ENCODE measurements at regions not wholly inside any gene's neighbourhood (a gene's known extent, or its start where the extent isn't known, plus 50 kb on each side); places are given as distances from the start of the nearest gene placed in this dataset.

DNA sequence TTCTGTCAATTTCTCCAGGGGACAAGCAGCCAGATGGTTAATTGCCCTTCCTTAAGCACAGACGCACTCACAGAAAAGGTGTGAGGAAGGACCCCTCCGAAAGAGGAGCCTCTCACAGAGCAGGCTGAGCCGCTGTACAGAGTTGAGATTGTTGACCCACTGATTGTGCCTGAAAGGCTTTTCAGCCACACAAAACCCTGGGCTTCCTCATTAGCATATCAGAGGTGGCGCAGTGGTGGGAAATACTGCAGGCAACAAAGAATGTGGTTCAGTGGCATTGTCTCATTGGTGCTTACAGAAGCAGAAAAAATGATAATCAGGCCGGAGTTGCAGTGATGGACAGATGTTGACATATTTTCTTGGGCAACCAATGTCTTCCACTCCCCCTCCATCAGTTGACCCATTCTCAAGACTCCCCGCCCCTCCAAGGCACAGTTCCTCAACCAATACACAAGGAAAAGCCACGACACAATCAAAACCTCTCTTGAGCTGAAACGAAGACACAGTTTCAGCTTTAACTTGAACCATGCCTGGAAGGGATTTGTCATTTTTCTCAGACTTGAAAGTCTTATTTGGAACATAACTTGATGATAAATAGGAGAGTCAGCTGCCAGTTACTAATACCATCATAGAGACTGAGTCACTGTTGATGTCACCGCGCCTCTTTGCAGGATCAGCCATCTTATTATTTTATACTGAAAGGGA is 53.1 kb downstream of the ATXN3L start:
- DNase-seq (ENCODE audit: low read depth) = no peak

DNA sequence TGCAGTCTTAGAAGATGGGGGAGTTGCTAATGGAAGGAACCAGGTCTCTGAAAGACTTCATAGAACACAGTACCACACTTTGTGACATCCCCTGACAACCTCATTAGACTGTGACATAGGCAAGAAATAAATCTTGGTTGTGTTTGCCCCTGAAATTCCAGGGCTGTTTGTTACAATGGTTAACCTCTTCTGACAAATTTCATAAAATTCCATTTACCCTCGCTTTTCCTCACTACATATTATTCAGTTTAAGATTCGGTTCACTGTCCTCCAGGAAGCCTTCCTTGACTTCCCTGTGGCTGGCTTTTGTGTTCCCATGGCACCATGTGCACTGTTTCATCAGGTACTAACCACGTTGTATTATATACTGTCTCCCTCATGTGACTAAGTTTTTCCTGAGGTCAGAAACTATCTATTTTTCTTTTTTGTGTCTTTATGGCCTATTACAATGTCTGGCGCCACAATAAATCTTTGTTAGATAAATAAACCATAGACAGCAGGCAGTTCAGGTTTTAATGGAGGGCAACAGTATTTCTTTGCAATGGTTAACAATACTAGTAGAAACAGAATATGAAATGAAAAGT is 54.2 kb downstream of the ATXN3L start:
- DNase-seq (ENCODE audit: low read depth) = no peak

DNA sequence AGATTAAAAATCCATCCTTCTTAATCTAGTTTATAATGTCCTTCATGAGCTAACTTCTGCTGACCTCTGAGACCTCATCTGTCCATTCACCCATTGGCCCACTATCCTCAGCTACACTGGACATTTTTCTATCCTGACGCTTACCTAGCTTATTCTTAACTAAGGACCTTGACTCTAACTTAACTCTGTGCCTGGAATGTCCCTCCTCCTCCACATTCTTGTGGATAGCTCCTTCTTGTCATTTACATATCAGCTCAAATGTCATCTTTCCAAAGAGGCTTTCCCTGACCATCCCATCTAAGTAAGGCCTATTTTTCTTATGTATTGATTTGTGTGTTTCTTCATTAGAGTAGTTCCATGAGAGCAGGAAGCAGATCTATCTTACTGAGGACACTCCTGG is 54.7 kb downstream of the ATXN3L start:
- no peak for DNase-seq (ENCODE audit: low read depth)

DNA sequence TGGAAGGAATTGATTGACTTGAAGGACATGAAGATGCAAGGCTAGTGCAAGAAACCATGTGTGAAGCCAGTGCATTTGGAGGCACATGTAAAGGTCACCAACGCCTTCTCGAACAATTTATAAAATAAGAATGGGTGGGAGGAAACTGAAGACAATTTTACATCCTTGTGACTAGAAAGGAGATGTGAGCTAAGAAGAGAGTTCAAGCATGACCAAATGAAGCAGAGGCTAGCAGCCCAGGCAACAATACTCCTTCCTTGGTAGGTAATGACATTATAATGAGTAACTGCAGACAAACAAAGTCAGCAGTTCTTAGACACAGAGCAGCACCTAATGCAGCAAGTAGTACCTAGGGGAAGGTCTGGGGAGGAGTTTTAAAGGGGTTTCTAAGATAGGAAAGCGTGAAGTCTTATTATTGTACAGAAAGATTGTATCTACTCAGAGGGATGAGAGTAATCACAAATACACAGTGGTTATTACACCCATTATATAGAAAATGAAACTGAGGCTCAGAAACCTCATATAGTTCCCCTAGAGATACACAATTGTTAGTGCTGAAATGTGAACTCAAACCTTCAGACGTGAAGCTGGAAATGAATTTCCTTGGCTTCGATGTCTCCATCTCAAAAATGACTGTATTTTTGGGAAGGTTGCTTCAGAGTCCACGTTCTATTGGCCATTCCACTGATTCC is 56.1 kb downstream of the ATXN3L start:
- DNase-seq (ENCODE audit: low read depth) = no peak

DNA sequence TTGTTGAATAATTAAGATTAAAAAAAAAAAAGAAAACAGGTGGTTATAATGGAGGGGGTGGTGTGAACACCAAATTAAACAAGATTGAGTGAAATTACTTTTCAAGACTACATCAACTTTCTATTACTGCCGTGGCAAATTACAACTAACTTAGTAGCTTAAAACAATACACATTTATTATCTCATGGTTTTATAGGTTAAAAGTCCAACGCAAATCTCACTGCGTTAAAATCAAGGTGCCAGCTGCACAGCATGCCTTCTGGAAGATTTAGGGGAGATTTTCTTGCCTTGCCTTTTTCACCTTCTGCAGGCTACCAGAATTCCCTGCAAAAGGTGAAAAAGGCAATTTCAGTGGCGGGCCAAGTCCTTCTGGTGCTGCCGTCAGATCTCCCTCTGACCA is 58.5 kb downstream of the ATXN3L start:
- no peak for DNase-seq (ENCODE audit: low read depth)

DNA sequence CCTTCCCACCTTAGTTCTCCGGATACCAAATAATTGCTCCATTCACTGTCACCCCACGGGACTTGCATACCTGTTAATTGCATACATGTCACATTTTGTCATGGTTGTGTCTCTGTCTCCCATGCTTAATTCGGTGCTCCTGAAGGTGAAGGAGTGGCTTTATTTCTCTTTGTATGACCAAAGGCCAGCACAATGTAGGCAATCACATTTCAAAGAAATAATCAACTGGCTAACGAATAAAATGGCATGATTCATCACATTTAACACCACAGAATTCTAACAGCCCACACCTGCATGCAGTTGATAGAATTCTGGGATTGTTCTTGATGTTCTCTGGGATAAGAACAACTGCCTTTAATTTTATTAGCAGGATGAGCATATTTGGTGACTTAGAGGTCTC is 59.3 kb downstream of the ATXN3L start:
- DNase-seq (ENCODE audit: low read depth) = no peak

DNA sequence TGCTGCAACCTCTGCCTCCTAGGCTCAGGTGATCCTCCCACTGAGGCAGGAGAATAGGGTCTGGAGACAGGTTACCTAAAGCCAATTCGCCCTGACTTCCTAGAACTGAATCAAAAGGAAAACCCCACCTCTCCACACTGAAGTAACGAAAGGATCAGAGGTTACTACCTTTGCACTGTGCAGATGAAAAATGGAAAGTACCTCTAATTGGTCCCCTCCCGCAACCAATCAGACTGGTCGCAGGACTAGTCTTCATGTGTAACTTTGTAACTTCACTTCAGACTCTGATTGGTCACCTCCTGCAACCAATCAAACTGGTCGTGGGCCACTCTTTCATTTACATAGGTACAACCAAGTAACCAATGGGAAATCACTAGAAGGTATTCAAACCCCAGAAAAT is 61.1 kb downstream of the ATXN3L start:
- no peak for DNase-seq (ENCODE audit: low read depth)

DNA sequence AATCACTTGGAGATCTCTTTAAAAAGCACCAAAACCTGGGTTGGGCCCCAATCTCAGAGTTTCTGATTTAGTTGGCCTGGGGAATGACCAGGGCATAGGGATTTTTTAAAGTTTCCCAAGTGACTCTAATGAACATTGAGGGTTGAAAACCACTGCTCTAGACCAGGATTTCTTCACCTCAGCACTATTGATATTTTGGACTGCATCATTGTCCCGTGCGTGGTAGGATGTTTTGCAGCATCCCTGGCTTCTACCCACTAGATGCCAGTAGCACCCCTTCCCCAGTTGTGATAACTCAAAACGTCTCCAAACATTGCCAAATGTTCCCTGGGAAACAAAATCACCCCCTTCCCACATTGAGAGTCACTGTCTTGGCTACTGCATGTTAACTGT is 61.8 kb downstream of the ATXN3L start:
- DNase-seq (ENCODE audit: low read depth) = no peak

DNA sequence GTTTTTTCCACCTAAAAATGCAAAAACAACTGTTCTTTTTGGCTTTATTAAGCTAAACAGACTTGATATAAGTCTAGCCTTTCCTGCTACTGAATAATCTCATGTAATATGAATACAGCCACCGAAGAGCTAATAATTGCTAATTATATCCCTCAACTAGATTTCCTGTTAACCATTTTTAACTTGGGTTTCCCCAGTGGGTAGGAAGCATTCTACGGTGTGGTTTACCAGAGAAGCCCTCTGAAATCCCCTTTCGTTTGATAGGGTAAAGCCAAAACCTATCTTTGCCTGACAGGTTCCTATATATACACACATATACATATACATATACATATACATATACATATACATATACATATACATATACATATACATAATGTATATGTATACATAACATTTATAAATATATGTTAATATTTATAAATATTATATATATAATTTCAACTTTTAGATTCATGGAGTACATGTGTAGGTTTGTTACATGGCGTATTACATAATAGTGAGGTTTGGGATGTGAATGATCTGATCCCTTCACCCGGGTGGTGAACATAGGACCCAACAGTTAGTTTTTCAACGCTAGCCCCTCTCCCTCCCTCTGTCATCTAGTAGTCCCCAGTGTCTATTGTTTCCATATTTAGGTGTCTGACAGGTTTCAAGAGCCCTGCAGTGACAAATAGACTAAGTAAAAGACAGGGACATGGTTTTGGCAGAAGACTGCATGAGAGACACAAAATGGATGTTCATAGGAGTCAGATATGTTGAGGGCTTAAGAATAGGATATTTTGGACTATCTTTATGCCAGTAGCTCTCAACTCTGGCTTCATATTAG is 62.4 kb downstream of the ATXN3L start:
- DNase-seq (ENCODE audit: low read depth) = no peak

DNA sequence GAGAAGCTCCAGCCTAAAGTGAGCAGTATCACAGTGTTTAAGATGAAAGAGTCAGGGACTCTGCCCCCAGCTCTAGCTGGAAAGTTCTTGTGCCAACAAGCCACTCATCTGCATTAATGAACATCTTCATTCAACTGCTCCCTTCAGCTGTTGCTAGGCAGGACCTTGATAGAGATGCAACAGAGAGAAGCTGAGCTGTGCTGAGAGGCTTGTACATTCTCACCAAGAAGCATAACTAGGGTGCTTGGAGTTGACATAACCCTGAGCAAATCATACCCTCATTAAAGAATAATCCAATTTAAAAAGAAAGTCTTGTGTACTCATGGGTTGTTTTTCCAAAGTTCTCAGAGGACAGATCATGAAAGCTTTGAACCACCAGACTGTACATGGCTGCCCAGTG is 63.2 kb downstream of the ATXN3L start:
- DNase-seq (ENCODE audit: low read depth) = no peak

DNA sequence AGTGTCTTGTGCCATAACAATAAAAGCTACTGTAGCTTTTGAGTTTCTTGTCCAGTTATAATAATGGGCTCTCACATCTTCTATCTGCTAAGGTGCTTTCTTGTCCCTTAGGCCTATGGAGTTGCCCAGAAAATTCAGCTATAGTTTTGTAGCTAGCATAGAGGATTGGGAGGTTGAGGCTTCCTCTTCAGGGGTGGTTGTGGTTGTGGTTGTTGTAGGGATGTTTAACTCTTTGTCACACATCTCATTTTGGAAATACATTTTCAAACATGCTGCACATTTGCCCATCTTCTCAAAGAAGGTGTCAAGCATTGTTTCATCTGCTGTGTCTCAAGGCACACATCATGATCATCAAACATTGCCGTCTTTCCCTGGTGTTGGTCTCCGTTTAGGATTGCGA is 65.0 kb downstream of the ATXN3L start:
- no peak for DNase-seq (ENCODE audit: low read depth)

DNA sequence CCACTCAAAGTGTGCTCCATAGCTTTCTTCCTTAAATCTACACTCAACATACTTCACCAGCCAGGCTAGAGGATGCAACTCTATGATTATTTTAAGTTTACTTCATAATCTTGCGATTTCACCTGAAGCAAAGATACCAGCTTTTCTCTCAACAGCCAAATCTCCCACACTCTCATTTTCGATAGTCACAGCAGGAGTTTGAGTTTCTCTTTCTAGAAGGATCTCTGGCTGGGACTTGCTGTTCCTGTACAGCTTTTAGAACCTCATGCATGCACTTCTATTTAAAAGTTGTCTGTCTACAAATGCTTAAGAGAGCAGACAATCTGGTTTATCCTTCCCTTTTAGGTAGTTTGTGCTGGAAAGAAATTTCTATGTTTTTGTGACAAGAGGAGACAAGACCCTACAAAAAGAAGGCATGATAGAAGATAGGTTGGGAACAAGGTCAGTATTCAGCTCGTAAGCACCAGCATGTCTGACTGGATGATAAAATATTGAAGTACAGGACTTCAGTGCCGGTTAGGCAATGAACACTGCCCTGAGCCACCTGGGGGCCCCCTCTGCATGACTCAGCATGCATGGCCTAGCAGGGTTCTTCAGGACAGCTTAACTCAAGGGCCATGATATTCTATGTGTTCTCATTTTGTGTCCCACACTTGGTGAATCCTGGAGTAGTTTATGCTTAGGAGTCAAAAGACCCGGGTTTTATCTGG is 65.6 kb downstream of the ATXN3L start:
- DNase-seq (ENCODE audit: low read depth) = no peak

DNA sequence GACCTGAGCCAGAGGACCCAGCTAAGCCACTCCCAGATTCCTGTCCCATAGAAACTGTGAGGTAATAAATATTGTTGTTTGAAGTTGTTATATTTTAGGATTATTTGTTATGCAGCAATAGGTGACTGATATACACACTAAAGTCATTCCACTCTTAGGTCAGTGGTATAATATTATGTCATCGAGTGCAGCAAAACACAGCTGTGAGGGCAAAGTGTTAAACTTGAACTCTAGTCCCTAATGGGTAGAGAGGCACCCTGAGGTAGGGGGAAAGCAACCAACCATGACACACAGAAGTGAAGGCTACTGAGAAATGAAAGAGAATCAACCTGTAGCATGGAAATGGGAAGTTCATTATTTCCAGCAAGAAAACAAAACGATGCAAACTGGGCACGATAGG is 66.6 kb downstream of the ATXN3L start:
- no peak for DNase-seq (ENCODE audit: low read depth)

DNA sequence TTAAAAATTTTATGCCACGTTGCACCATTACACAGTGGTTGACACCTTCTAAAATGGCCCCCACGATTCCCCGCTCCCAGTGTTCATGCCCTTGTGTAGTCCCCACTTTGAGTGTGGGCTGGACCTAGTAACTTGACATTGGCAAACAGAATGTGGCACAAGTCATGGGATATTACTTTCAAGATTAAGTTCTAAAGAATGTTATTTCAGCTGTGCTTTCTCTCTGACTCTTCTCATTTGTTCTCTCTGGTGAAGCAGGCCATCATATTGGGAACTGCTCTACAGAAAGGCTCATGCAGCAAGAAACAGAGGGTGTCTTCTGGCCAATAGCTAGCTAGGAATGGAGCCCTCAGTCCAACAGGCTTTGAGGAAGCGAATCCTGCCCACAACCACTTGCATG is 67.1 kb downstream of the ATXN3L start:
- no peak for DNase-seq (ENCODE audit: low read depth)

DNA sequence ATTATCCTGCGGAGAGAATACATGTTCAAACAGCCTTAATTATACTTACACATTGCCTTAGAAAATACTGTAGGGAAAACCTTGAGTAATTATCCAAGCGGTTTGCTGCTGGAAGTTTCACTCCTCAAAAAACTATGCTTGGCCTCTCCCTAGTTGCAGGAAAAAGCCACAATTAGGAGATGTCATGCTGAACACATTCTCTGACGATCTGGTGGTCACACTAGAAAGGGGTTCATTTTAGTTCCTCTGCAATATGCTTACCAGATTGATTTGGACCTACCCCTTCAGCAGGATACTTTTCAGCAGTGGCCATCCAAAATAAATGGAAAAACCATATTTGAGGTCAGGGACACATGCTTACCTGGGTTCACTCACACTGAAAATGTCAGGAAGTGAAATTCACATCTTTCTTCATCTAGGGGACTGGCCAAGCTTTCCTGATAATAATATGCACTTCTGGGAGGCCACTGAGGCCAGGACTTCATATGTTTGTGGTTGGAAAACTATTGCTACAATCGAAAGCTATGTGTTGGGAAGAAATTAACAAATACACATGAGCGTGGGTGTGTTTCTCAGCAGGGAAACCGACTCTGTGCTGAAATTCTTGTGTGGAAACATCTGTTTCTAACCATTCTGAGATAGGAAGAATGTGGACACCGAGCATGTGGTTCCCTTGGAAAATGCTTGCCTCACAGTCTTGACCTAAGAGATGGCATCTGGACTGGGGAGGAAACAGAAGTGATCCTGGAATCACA is 68.8 kb downstream of the ATXN3L start:
- DNase-seq (ENCODE audit: low read depth) = peak; percentile 53

DNA sequence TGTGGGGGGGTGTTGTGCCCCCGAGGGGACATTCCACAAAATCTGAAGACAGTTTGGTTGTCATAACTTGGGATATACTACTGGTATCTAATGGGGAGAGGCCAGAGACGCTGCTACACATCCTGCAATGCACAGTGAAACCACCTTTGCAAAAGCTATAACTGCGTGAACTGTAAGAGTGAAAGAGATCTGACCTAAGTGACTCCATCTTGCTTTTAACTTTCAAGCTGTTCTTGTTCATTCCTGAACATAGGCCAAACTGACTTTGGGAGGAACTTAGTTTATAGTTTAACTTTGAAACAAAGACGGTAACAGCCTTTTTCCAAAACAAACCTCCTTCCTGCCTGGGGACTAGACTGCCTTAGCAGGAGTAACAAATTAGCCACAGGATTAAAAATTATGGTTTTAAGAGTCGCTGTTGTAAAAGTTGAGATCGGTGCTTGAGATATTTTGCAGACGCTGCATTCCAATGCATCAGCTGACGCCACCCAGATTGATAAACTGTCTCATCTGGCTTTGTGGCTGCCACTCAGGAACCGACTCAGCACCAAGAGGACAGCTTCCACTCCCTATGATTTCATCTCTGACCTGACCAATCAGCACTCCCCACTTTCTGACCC is 70.9 kb downstream of the ATXN3L start:
- no peak for DNase-seq (ENCODE audit: low read depth)

DNA sequence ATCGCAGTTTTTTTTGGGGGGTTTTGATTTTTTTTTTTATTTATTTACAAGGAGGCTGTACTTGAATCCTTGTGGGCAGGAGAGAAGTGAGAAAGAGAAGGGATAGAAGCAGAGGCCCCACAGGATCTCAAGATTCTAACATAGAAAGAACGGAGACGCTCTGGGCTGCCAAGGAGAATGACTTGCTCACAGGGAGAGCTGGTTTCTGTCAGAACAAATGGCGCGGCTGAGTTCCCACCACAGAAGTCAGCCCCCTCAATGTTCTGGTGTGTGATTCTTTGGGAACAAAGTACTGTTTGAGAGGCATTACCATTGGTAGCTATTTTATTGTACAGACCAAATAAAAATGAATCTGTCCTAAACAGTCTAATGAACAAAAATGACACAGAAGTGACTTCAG is 80.6 kb downstream of the ATXN3L start:
- no peak for DNase-seq (ENCODE audit: low read depth)

DNA sequence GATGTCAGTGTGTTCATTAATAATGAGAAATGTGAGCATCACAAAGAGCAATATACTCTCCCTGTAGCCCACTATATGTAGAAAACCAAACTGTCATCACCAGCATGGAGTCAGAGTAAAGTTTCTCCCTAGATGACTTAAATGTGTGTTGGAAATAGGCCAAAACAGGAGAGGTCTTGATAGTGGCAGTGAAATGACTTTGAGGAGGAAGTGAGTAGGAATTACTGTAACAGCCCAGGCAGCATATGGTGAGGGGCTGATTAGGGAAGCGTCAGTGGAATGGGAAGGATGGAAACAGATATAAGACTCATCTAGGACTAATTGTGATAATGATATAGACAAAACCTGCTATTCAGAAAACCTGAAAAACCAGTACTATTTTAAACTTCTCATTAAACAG is 83.9 kb downstream of the ATXN3L start:
- no peak for DNase-seq (ENCODE audit: low read depth)

DNA sequence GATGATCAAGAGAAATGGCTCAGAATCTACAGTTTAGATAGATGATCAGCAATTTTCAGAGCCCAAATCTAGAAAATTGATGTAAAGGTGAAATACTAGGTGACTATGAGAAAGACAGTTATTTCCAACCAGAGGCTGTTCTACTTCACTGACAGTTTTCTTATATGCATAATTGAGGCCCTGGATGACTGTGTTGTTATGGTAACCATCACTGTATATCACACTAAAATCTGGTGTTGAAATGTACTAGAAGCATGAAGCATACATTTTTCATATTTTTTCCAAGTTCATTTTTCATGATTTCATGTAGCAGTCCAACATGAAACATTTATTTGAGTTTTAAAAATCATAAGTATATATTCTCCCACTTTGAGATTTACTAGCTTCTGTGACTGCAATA is 87.4 kb downstream of the ATXN3L start:
- no peak for DNase-seq (ENCODE audit: low read depth)

DNA sequence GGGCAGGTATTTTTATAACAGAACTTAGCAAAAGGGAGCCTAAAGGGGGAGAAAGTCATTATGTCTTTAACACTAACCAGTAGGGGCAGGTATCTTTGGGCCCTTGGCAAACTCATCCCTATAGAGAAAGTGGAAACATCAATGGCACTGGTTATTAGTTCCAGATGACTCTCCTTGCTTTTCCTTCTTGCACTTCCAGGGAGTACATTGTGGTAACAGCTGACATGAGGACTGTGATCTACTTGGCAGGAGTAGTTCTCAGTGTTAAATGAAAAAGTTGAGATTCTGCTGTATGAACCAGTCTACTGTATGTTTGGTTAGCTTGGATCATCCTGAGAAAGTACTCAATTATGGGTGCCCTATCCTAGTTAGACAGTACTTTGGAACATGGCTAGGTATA is 93.6 kb downstream of the ATXN3L start:
- no peak for DNase-seq (ENCODE audit: low read depth)
